Left forelimb (tissue), 1 donor: ENCODE measurements at regions not wholly inside any gene's neighbourhood (a gene's known extent, or its start where the extent isn't known, plus 50 kb on each side); places are given as distances from the start of the nearest gene placed in this dataset.

Source experiments
- DNase-seq: peaks from one replicate; pipeline ENCODE4 v3.0.0-alpha.2; 2018; ENCODE audit warnings: low spot score

DNA sequence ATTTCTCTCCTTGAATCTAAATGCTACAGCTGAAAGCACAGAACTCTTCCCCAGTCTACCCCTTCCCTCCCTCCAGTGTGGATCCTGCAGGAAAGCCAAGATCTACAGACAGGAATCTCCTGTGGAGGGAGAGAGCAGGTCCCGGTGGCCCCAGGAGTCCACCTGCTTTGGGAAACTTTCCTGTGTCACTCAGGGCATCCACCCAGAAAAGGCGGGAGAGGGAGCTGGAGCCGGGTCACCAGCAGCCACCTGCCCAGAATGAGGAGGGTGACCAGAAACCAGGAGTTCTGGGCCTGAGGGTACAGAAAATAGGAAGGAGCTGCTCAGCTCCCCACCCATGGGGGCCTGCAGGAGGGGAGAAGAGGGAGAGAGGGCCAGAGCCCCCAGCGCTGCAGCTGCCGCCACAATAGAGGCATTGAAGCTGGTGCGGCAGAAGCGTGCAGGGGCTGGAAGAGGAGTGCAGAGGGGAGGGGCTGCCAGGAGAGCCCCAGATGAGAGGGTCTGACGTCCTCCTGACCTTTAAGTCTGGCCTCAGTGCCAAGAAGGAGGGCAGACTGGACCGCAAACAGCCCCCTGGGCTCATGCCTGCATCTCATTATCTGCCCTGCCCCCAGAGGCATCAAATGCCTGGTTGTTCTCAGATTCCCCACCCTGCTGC, 56.3 kb upstream of the TMEM72 start:
- DNase-seq, result no peak

DNA sequence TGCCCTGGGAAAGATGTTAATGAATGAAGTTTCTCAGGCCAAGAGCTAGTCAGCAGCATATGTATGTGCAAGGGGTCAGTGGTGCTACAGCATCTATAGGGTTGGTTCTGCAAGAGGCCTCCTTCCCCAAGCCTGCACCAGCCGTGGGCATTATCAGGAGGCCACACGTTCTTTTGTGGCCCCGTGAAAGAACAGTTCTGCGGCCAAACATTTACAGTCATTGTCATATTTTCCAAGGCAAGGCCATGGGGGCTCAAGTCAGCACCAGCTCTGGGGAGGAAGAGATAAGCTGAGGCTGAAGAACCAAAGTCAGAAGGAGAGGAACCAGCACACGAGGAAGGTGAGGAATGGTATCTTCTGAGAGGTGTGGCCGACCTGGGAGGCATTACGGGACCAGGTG, 54.4 kb upstream of the TMEM72 start:
- no peak for DNase-seq

DNA sequence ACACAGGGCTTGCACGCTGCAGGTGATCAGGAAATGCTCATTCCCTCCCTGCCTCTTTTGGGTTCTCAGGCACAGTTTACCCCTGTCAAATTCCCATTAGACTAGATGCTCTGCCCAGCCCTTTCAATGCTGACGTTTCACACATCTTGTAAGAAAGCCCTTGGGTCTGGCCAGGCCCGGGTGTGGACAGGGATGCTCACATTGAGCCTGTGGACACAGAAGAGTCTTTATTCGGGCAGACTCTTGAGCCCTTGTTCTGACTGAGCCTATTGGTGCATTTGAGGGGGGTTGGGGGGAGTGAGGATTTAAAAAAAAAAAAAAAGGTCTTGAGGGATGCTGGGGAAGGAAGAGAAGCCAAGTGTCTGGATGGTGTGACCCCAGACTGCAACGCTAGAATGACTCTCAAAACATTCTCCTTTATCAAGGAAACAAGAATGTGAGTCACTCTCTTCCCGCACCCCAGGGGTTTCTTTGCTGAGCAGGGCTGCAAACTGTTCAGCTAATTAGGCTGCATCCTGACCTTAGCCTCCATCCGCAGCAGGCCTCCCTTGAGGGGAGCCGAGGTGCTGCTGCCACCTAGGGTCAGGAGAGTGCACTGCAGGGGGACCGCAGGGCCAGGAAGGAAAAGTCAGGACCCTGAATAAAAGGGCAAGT, 53.6 kb upstream of the TMEM72 start:
- peak; percentile 77 for DNase-seq

DNA sequence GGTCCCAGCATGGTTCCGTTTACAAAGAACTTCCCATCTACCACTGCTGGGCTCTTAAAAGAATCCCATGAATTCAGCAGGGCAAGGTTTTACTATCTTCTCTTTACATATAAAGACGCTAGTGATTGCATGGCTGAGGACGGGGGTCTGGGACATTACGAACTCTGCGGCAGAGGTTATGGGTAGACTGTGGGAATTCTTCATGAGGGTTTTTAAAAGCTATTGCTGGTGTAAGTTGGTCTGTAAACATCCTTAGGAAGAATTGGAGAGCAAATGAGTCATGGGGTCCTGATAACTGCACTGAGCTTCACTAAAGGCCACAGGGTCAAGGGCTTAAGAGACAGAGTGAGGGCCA, 53.1 kb upstream of the TMEM72 start:
- DNase-seq, result no peak

DNA sequence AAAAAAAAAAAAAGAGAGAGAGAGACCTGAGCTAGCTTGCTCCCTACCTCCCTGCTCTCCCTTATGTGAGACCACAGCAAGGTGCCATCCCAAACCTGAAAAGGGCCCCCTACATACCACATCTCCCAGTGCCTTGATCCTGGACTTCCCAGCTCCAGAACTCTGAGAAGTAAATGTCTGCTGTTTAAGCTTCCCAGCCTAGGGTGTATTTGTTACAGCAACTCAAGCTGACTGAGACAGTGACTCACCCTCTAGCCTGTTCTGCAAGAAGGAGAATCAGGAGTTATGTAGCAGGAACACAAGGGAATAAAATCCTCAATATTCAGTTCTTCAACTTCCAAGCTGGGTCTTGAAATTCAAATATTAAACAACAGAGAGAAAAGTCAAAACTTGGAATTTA, 52.1 kb upstream of the TMEM72 start:
- DNase-seq, result no peak

DNA sequence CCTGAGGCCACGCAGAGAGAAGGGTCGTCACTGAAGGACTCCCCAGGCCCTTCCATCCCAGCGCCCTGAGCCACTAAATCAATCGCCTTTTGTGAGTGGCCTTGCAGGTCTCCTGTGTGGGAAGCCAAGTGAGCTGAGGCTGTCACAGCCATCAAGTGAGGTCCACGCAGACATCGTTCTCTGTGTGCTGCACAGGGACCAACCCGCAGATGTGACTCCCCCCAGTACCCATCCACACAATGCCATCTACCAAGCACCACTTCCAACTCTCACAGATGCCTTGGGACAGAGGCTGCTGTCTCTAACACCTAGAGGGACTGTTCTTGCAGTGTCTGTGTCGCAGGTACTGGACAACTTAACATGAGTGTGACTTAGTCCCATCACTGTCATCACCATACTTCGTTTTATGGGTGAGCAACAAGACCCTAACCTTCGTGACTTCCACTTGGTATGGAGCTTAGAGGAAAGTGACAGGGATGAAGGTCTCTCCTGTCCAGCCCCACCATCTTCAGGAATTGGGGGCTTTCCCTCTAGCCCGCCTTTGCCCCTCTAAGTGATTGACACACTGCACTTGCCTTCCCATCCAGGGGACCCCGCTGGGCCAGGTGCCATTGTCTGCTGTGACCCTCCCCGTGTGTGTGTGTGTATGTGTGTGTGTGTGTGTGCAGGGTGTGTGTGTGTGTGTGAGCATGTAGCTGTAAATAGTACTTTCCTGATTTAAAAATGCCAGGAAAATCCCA, 51.4 kb upstream of the TMEM72 start:
- no peak for DNase-seq

DNA sequence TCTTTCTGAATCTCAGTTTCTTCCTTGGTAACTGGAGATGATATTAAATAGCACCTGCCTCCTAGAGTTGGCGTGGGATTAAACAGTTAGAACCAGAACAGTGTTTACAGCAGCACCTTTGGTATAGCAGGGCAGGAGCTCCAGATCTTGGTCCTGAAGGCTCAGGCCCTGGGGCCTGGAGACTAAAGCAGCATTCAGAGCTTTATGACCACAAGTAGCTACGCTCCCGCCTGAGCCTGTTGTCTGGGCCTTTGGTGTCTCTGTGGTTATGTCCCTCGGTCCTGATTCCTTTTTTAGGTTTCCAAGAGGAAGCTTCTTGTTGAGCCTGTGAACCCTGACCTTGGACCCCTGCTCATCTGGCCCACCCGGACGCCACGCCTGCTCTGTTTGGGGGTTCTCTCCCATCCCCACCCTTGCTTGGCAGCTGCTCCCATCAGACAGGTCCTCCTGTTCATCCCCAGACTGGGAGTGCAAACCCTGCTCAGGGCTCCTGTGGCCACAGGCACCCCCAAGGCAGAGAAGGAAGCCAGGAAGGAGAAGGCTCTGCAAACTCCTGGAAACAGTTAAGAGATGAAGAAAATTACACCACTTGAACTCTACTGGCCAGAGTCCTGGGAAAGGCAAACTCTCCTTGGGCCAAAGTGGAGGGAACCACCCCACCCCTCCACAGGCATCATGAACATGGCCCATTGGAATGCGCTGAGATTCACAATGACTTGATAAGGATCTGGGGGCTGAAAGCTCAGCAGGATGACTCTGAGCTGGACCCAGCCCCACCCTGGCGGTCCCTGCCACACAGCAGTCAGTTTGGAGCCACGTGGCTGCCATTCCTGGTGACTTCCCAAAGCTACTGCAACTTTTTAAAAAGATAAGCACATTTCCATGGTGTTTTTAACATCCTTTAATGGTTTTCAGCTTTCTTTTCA, 50.1 kb upstream of the TMEM72 start:
- DNase-seq, result no peak
